B cell (primary cell): ENCODE measurements at regions not wholly inside any gene's neighbourhood (a gene's known extent, or its start where the extent isn't known, plus 50 kb on each side); places are given as distances from the start of the nearest gene placed in this dataset.

Experiments used
- ATAC-seq: fragments of 200-7000 bp; cut with Tn5 transposase; one replicate; pipeline ENCODE4 v1.10.0; 2021; ENCODE audit warnings: low read depth, mild to moderate bottlenecking, moderate number of reproducible peaks, moderate library complexity
- CTCF ChIA-PET: fragments of 350-600 bp; sonication (Branson Sonifier 250); formaldehyde crosslinking; loops from one replicate; lab custom pipeline; 2021; ENCODE audit warnings: antibody characterized with exemption, inconsistent platforms; lab: Charles Lee
- POLR2A ChIA-PET: fragments of 350-600 bp; sonication (Branson Sonifier 250); formaldehyde crosslinking; loops from one replicate; lab custom pipeline; 2021; ENCODE audit warnings: antibody characterized with exemption; lab: Charles Lee
- DNase-seq: peaks from one replicate; pipeline ENCODE4 v3.0.0; 2013
- H2AFZ ChIP-seq: 2 replicates; pipeline ENCODE4 v1.6.1; 2012; ENCODE audit warnings: mild to moderate bottlenecking, low read depth, low read length; ENCODE audit not compliant: insufficient read depth, poor library complexity, severe bottlenecking
- H3K27ac ChIP-seq, 2 donors: 1 replicate in 1 of 2; 2 replicates in 1 of 2; pipeline ENCODE4 v1.5.1; 2012 to 2013; ENCODE audit warnings: low read length in 2 of 2, mild to moderate bottlenecking in 2 of 2, moderate library complexity in 1 of 2
- H3K27me3 ChIP-seq, 4 experiments: fragments of 200-600 bp in 1 of 4; sonication (generic) in 1 of 4; replicated peaks in 1 of 4; 1 replicate in 2 of 4; 2 replicates in 2 of 4; pipeline versions ENCODE4 v1.6.1 to v1.7.0; 2013 to 2016; ENCODE audit warnings: low read length in 3 of 4, mild to moderate bottlenecking in 2 of 4, mixed read lengths in 1 of 4, moderate library complexity in 1 of 4; ENCODE audit not compliant: insufficient read depth in 4 of 4, control insufficient read depth in 3 of 4; ENCODE audit errors: control extremely low read depth in 1 of 4
- H3K36me3 ChIP-seq, 2 experiments: replicated peaks in 1 of 2; 1 replicate in 1 of 2; 2 replicates in 1 of 2; pipeline versions ENCODE4 v1.6.1 to v1.7.1; 2013; ENCODE audit warnings: low read length in 1 of 2; ENCODE audit not compliant: insufficient read depth in 2 of 2, control insufficient read depth in 1 of 2; ENCODE audit errors: control extremely low read depth in 1 of 2, extremely low read depth in 1 of 2
- H3K4me1 ChIP-seq, 2 donors: fragments of 200-600 bp in 1 of 2; sonication (generic) in 1 of 2; 1 replicate in 1 of 2; 2 replicates in 1 of 2; pipeline versions ENCODE4 v1.5.1 to v1.6.1; 2013 to 2017; ENCODE audit warnings: low read length in 2 of 2; ENCODE audit not compliant: control insufficient read depth in 2 of 2, insufficient read depth in 2 of 2
- H3K4me2 ChIP-seq: replicated peaks from 2 replicates; pipeline ENCODE3; 2012; ENCODE audit warnings: mild to moderate bottlenecking, low read depth, low read length; ENCODE audit not compliant: poor library complexity, severe bottlenecking
- H3K4me3 ChIP-seq, 5 experiments: fragments of 200-600 bp in 1 of 5; sonication (generic) in 1 of 5; 1 replicate in 3 of 5; 2 replicates in 2 of 5; pipeline versions ENCODE4 v1.5.1 to v1.7.0; 2011 to 2016; ENCODE audit warnings: low read length in 4 of 5, mild to moderate bottlenecking in 4 of 5, low read depth in 2 of 5, control low read depth in 1 of 5, moderate library complexity in 1 of 5; ENCODE audit not compliant: insufficient read depth in 1 of 5; ENCODE audit errors: control extremely low read depth in 1 of 5, extremely low read depth in 1 of 5
- H3K79me2 ChIP-seq: fragments of 200-600 bp; sonication (generic); one replicate; pipeline ENCODE4 v1.6.0; 2016; ENCODE audit warnings: low read length; ENCODE audit not compliant: control insufficient read depth, insufficient read depth
- H3K9ac ChIP-seq: fragments of 200-600 bp; sonication (generic); 2 replicates; pipeline ENCODE4 v1.6.1; 2017; ENCODE audit warnings: mild to moderate bottlenecking, low read length, moderate library complexity
- H3K9me3 ChIP-seq, 3 donors: one replicate each; pipeline versions ENCODE4 v1.6.1 to v1.7.1; 2013; ENCODE audit warnings: low read length in 2 of 3; ENCODE audit not compliant: control insufficient read depth in 2 of 3, insufficient read depth in 1 of 3; ENCODE audit errors: control extremely low read depth in 1 of 3
- H4K20me1 ChIP-seq: 2 replicates; pipeline ENCODE4 v1.6.0; 2012; ENCODE audit warnings: mild to moderate bottlenecking, low read length; ENCODE audit not compliant: insufficient read depth, control insufficient read depth, poor library complexity, severe bottlenecking
- H3K27ac Mint-ChIP-seq: one replicate; pipeline ENCODE4 v1.8.0; 2021; ENCODE audit warnings: mixed read lengths
- H3K27me3 Mint-ChIP-seq: one replicate; pipeline ENCODE4 v1.8.0; 2021; ENCODE audit warnings: mixed read lengths
- H3K4me1 Mint-ChIP-seq: one replicate; pipeline ENCODE4 v1.8.0; 2021; ENCODE audit warnings: mixed read lengths
- H3K4me3 Mint-ChIP-seq: one replicate; pipeline ENCODE4 v1.8.0; 2021; ENCODE audit warnings: mixed read lengths
- H3K9me3 Mint-ChIP-seq: one replicate; pipeline ENCODE4 v1.8.0; 2022; ENCODE audit warnings: mixed read lengths; ENCODE audit not compliant: insufficient read depth
- EZH2 ChIP-seq: IDR thresholded peaks from 2 replicates; pipeline ENCODE4 v1.6.1; 2012; ENCODE audit warnings: borderline replicate concordance, low read depth, mild to moderate bottlenecking, moderate library complexity, low read length; ENCODE audit not compliant: insufficient read depth, poor library complexity, severe bottlenecking
- WGBS: methylation state at CpG from one replicate; pipeline ENCODE4 v1.1.5; 2013; ENCODE audit warnings: missing lambda C conversion rate; ENCODE audit not compliant: insufficient coverage; 5-methylcytosine and 5-hydroxymethylcytosine counted together
- intact Hi-C: fragments of 100-400 bp; cut with micrococcal nuclease; formaldehyde crosslinking; loops from one replicate; pipeline ENCODE4 v1.10.0; 2022
- TF ChIP-seq, protein P1 (sequence below): fragments of 200-600 bp; IDR thresholded peaks from one replicate; pipeline ENCODE4 v1.8.0; 2022; ENCODE audit warnings: antibody characterized with exemption, mild to moderate bottlenecking

DNA sequence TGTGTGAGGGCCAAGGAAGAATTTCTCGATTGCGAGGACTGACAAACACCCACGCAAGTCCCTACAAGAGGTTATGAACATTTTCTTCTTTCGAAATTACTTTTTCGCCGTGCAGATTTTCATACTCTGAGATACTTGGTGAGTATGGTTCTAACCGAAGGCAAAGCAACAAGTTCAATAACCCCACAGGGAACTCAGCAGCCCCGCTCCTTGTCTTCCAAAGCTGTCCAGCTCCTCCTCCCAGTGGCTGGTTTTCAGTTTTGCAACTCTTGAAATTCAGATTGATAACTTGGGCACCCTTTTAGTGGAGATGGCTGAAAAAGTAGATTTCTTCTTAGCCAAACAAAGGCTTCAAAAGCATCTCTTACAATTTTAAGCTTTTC lies 154.4 kb downstream of the SETD4 start:
- Histone ChIP-seq H2AFZ (no peak overlapping the region), H3K9ac (no peak overlapping the region), H3K9me3 (no peaks in the 10 kb centered on the region), H3K4me3 (no peak overlapping the region), H4K20me1 (no peaks in the 10 kb centered on the region), H3K4me1 (no peaks in the 10 kb centered on the region), H3K27ac (no peak overlapping the region), H3K79me2 (no peaks in the 10 kb centered on the region), H3K27me3 (no peaks in the 10 kb centered on the region), H3K36me3 (no peaks in the 10 kb centered on the region), H3K4me2 (no peak overlapping the region)
- Mint-ChIP-seq H3K9me3 (no peaks in the 10 kb centered on the region), H3K27ac (no peak overlapping the region), H3K27me3 (peaks cover 25% of the 10 kb centered on the region), H3K4me1 (no peaks in the 10 kb centered on the region), H3K4me3 (no peak overlapping the region)
- ChIA-PET CTCF (no interaction called here), POLR2A (no interaction called here)
- intact Hi-C loops, result no loop called here
- no peak for TF ChIP-seq EZH2
- TF ChIP-seq, protein P1, sequence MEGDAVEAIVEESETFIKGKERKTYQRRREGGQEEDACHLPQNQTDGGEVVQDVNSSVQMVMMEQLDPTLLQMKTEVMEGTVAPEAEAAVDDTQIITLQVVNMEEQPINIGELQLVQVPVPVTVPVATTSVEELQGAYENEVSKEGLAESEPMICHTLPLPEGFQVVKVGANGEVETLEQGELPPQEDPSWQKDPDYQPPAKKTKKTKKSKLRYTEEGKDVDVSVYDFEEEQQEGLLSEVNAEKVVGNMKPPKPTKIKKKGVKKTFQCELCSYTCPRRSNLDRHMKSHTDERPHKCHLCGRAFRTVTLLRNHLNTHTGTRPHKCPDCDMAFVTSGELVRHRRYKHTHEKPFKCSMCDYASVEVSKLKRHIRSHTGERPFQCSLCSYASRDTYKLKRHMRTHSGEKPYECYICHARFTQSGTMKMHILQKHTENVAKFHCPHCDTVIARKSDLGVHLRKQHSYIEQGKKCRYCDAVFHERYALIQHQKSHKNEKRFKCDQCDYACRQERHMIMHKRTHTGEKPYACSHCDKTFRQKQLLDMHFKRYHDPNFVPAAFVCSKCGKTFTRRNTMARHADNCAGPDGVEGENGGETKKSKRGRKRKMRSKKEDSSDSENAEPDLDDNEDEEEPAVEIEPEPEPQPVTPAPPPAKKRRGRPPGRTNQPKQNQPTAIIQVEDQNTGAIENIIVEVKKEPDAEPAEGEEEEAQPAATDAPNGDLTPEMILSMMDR, result no peak
- 94% methylated on average over 6 of the region's 8 CpGs for WGBS
- DNase-seq (no peak), ATAC-seq (no peak)

DNA sequence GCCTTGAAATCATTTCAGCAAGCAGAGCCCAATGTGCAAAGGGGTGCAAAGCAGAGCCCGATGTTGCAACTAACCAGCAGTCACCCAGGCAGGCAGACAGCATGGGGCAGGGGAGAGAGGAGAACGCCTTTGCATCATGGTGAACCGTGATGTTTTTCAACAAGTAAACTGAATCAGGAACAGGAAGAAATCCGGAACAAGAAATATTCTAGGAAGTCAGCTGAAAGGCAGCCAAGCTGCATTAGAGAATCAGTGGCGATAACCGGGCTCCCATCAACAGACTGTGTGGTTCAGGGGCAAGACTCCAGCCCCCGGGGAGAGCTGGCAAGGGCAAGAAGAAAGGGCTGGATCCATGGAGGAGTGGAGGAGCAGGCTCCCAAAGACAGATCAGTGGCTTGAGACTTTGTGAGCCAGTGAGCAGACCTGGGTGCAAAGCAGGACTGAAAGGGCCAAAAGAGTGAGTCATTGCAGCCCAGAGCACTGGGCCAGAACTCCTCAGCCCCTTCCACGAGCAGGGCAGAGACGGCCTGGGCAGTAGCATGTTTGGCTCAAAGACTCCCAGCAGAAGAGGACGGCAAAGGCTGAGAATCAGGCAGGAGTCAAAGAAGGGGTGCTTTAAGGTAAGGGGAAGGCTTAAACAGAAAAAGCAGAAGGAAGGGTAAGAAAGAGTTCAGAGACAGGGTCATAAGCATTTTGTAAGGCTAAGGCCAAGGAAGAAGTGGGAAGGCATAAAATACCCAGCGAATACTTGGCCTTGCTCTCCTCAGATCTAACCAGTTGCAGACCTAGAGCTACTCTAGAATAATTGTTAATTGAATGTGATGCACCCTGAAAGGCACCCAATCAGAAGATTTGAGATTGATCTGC lies 155.0 kb downstream of the SETD4 start:
- TF ChIP-seq, protein P1, result no peak
- no peak for TF ChIP-seq EZH2
- H3K9me3 ChIP-seq, result no peaks in the 10 kb centered on the region
- no peak overlapping the region for H3K9ac ChIP-seq
- no peak overlapping the region for H3K27ac ChIP-seq
- CTCF ChIA-PET, result no interaction called here
- H3K4me3 ChIP-seq, result no peak overlapping the region
- no peaks in the 10 kb centered on the region for H4K20me1 ChIP-seq
- intact Hi-C loops, result no loop called here
- no peak overlapping the region for H2AFZ ChIP-seq
- H3K27me3 ChIP-seq, result peaks cover 0 to 4% (median 0%) of the 10 kb centered on the region in 4 experiments
- DNase-seq (no peak), ATAC-seq (no peak)
- H3K27me3 Mint-ChIP-seq, result peaks cover 25% of the 10 kb centered on the region
- no peaks in the 10 kb centered on the region for H3K4me1 Mint-ChIP-seq
- no peaks in the 10 kb centered on the region for H3K36me3 ChIP-seq
- H3K9me3 Mint-ChIP-seq, result no peaks in the 10 kb centered on the region
- no peak overlapping the region for H3K4me2 ChIP-seq
- no peaks in the 10 kb centered on the region for H3K4me1 ChIP-seq
- WGBS, result 69% methylated on average over 10 of the region's 11 CpGs
- H3K27ac Mint-ChIP-seq, result no peak overlapping the region
- no peak overlapping the region for H3K4me3 Mint-ChIP-seq
- H3K79me2 ChIP-seq, result no peaks in the 10 kb centered on the region
- POLR2A ChIA-PET, result no interaction called here
